ENCODE measurements at regions not wholly inside any gene's neighbourhood (a gene's known extent, or its start where the extent isn't known, plus 50 kb on each side); places are given as distances from the start of the nearest gene placed in this dataset.

- no peak for DNase-seq (ENCODE audit: insufficient read length, low spot score)
- FAIRE-seq, result no peak
Measured at GRCh38 chr21:41689289-41689583, 77.6 kb downstream of the RIPK4 start.

- no peak for FAIRE-seq
- DNase-seq (ENCODE audit: insufficient read length, low spot score), result no peak
Measured at GRCh38 chr21:41687633-41688032, 79.2 kb downstream of the RIPK4 start.

- FAIRE-seq (no peak), DNase-seq (ENCODE audit: insufficient read length, low spot score) (no peak)
Measured at GRCh38 chr21:41686664-41687063, 80.2 kb downstream of the RIPK4 start.

GRCh38 chr21:41685511-41686149, 81.2 kb downstream of the RIPK4 start:
- no peak for DNase-seq (ENCODE audit: insufficient read length, low spot score)
- no peak for FAIRE-seq

DNA sequence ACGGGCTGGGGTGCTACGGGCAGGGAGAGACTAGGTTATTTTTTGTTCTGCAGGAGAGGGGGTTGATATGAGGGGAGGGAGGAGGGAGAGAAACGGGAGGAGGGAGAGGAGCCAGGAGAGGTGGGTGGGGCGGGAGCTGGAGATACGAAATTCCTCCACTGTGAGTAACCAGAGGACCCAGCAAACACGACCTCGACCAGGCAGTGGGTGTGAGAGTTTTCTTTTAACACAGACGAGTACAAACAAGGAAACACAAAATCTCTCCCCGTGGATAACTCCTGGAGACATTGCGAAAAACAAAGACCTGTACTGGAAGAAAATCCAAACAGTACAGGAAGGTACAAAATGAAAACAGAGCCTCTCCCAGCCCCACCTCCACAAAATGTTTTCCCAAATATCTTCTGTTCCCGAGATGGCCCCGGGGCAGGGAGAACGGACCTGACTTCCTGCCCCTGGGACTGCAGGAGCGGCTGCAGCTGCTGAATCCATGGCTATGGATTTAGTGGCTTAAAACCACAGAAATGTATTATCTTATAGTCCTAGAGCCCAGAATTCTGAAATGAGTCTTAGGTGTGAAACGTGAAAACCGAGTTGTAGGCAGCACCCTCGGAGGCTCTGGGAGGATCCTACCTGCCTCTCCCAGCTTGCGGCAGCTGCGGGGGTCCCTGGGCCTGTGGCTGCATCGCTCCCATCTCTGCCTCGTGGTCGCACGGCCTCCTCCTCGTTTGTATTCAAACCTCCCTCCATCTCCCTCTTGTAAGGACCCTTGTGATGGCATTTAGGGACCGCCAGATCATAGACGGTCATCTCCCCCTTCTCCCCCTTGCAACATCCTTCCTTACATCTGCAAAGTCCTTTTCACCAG, 82.2 kb downstream of the RIPK4 start:
- no peak for FAIRE-seq
- DNase-seq (ENCODE audit: insufficient read length, low spot score), result no peak

DNA sequence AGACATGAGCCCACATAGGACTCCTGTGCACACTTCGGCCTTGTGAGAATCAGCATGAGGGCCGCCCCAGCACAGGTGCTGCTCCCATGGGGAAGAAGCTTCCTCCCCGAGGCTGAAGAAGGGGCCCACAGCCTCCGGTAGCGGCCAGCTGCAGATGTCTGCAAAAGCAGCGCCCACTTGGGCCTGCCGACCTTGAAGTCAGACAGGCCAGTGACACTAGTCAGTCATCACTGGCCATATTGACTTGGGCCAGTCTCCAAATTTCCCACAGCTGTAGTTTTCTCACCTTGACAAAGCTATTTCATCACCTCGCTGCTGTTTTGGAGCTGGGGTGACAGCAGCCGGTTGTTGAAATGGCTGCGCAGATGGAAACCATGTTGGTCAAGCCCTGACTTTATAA, 83.0 kb downstream of the RIPK4 start:
- DNase-seq (ENCODE audit: insufficient read length, low spot score) (no peak), FAIRE-seq (no peak)

DNA sequence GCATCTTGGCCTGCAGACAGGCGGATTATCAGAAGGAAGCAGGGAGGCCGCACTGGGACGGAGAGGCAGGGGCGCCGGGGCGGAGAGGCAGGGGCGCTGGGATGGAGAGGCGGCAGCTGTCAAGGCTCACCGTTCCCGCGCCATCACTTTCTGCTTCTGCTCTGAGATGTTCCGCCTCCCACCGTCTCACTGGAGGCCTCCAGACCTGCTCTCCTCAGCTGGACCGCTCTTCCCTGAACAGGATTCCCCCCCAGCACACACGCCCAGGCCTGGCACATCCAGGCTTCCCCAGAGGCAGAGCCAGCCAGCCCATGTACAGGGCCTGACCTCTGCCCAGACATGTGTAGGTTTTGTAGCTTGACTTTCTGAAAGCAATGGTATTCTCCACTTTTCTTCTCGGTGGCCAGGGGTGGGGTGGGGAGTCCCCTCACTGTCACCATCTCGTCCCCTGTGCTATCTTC, 84.1 kb downstream of the RIPK4 start:
- DNase-seq (ENCODE audit: insufficient read length, low spot score), result no peak
- no peak for FAIRE-seq

- DNase-seq (ENCODE audit: insufficient read length, low spot score) (no peak), FAIRE-seq (no peak)
Measured at GRCh38 chr21:41681939-41682718, 84.7 kb downstream of the RIPK4 start.

- FAIRE-seq (no peak), DNase-seq (ENCODE audit: insufficient read length, low spot score) (no peak)
Measured at GRCh38 chr21:41681348-41681801, 85.5 kb downstream of the RIPK4 start.

GRCh38 chr21:41680444-41681347, 86.2 kb downstream of the RIPK4 start:
- FAIRE-seq, result no peak

DNA sequence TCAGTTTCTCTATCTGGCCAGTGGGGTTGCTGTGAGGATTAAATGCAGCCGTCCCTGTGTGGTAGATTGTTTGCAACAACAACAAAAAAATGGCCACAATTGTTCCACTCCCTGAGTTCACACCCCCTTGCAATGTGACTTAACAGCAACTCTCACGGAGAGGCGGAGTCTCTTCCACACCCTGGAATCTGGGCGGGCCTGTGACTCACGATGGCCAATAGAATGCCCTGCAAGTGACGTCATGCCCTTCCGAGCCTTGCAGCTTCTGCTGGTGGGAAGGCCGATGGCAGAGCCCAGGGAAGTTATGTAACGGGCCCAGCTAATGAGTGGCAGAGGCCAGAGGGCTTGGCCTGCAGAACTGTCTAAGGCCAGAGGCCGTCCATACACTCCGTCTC, 87.9 kb downstream of the RIPK4 start:
- FAIRE-seq, result no peak
- DNase-seq (ENCODE audit: insufficient read length, low spot score), result no peak

More at GRCh38 chr21:41680444-41681347, 86.2 kb downstream of the RIPK4 start:
- no peak for DNase-seq (ENCODE audit: insufficient read length, low spot score)

DNA sequence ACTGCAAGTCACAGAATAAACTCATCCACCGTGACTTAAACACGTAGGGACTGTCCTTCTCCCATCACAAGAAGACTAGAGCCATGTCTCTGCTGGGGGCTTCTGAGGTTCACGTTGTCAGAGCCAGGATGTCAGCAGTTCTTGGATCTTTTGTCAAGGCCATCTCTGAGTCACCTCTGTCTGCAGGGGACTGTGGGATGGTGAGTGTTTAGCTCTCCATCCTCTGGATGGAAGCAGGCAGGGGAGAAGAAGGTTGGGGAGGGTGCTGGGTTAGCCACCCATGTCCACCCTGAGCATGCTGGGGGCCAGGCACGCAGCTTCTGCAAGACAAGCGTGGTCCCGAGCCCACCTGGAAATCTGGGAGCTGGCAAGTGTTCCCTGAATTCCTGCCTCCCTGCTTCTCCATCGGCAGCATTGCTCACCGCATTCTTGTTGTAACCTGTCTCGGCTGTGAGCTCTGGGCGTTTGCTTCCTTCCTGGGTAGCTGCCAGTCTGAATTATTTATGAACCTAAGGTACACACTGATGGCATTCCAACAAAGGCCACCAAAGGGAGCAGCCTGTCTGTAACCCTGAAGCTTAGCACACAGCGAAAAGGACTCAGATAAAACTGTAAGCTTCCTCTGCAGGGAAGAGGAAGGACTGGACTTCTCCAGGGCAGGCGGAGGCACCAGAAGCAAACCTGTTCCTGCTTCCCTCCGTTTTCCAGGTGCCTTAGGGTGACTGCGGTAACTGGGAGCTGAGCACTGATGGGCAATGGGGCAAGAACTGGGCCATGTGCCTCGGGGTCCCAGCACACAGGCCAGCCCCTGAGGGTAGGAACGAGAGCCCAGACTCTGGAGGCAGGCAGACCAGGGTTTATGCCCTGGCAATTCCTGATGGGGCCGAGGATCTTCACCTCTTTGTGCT, 88.6 kb downstream of the RIPK4 start:
- FAIRE-seq, result no peak
- no peak for DNase-seq (ENCODE audit: insufficient read length, low spot score)

- no peak for FAIRE-seq
- no peak for DNase-seq (ENCODE audit: insufficient read length, low spot score)
Measured at GRCh38 chr21:41677671-41678015, 89.2 kb downstream of the RIPK4 start.

GRCh38 chr21:41676198-41676597, 90.7 kb downstream of the RIPK4 start:
- DNase-seq (ENCODE audit: insufficient read length, low spot score) (no peak), FAIRE-seq (no peak)

- DNase-seq (ENCODE audit: insufficient read length, low spot score), result no peak
- no peak for FAIRE-seq
Measured at GRCh38 chr21:41675574-41675973, 91.3 kb downstream of the RIPK4 start.

DNA sequence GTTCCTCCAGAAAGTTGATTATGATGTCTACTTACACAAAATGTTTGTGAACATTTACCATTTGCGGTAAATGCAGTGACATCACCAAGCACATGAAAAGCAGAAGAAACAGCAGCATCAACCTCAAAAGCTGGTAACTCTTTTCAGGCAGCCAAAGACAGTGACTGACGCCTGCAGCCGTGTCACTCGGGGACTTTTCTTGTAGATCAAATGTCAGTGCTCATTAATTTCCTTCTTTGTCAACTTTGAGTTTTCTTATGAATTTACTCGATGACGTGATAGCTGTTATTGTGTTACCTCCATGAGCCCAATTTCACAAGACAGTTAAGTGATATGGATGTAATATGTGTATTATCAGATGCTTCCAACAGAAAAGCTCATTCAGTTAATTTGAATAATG, 92.5 kb downstream of the RIPK4 start:
- DNase-seq (ENCODE audit: insufficient read length, low spot score) (no peak), FAIRE-seq (no peak)

- DNase-seq (ENCODE audit: insufficient read length, low spot score) (no peak), FAIRE-seq (no peak)
Measured at GRCh38 chr21:41673596-41674335, 93.1 kb downstream of the RIPK4 start.

DNA sequence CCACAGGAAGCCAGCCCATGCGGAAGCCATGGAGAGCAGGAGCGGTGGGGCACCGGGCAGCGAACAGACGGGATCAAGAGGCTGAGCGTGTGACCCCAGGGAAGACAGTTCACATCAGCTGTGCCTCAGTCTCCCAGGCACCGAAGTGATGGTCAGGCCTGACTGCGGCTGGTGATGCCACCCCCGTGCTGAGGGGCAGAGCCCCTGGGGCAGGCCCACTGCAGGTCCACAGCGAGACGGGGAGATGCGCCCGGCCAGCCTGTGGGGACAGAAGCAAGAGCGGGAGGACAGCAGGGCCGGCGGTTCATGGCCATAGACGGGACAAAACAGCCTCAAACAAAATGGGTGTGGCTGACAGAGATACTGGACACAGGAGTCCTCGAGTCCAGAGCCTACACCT, 93.8 kb downstream of the RIPK4 start:
- FAIRE-seq (no peak), DNase-seq (ENCODE audit: insufficient read length, low spot score) (no peak)

DNA sequence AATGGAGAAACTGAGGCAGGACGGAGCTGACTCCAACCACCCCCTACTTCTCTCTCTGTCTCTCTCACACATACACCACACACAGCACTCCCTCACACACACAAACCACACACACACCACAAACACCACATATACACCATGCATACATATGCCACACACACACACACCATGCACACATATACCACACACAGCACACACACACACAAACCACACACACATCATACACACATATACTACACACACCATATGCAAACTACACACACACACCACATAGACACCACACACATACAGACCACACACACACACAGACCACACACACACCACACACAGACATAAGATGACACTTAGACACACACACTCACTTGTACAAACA, 94.3 kb downstream of the RIPK4 start:
- DNase-seq (ENCODE audit: insufficient read length, low spot score), result no peak
- FAIRE-seq, result no peak
